SJCRH30 (cell line): ENCODE measurements at regions not wholly inside any gene's neighbourhood (a gene's known extent, or its start where the extent isn't known, plus 50 kb on each side); places are given as distances from the start of the nearest gene placed in this dataset.
"Not testable (repeated sequence)": the region's sequence is repeated elsewhere in the genome, so short reads cannot be mapped to it uniquely, and the experiment has no call there.

Experiments
- DNase-seq, 2 experiments: peaks; one replicate each; pipeline ENCODE4 v3.0.0-alpha.2; 2015 to 2020
- H3K27ac ChIP-seq: fragments of 250-450 bp; sonication (Bioruptor Pico); 2 replicates; pipeline ENCODE4 v1.5.1; 2020; ENCODE audit warnings: mild to moderate bottlenecking, moderate library complexity
- H3K27me3 ChIP-seq: fragments of 250-450 bp; sonication (Bioruptor Pico); 2 replicates; pipeline ENCODE4 v1.5.1; 2020; ENCODE audit warnings: mild to moderate bottlenecking, moderate library complexity
- H3K36me3 ChIP-seq: fragments of 250-450 bp; sonication (Bioruptor Pico); 2 replicates; pipeline ENCODE4 v1.5.1; 2020; ENCODE audit warnings: mild to moderate bottlenecking, moderate library complexity
- H3K4me1 ChIP-seq: fragments of 250-450 bp; sonication (Bioruptor Pico); 2 replicates; pipeline ENCODE4 v1.5.1; 2020; ENCODE audit warnings: mild to moderate bottlenecking, moderate library complexity
- H3K4me3 ChIP-seq: fragments of 250-450 bp; sonication (Bioruptor Pico); 2 replicates; pipeline ENCODE4 v1.5.1; 2020; ENCODE audit warnings: mild to moderate bottlenecking, moderate library complexity
- H3K9me3 ChIP-seq: fragments of 250-450 bp; sonication (Bioruptor Pico); replicated peaks from 2 replicates; pipeline ENCODE4 v1.5.1; 2020; ENCODE audit warnings: mild to moderate bottlenecking, moderate library complexity

DNA sequence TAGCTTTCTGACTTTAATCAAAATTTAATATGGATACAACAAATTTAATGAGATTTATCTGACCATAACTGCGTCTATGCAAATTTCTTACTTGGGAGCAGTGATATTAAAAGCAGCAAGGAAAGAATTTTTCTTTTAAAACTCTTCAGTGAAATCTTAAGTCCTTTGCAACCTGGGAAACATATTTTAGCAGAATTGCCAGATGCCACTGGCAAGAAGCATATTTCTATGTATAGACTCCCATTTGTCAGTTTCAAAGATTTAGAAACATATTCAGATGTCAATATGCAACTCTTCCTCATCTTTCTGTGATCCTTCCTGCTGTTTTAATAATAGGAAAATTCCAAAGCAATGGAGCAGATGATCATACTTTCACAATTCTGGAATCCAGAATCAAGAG lies 911.3 kb downstream of the LUZP2 start:
- no peak for DNase-seq
- 0 out of 2 replicates have a peak, but pooled peaks cover 2% of the 10 kb centered on the region for H3K27me3 ChIP-seq
- no peak overlapping the region for H3K4me3 ChIP-seq
- H3K36me3 ChIP-seq: no peaks in the 10 kb centered on the region
- no peaks in the 10 kb centered on the region for H3K4me1 ChIP-seq
- no peaks in the 10 kb centered on the region for H3K9me3 ChIP-seq
- no peak overlapping the region for H3K27ac ChIP-seq

DNA sequence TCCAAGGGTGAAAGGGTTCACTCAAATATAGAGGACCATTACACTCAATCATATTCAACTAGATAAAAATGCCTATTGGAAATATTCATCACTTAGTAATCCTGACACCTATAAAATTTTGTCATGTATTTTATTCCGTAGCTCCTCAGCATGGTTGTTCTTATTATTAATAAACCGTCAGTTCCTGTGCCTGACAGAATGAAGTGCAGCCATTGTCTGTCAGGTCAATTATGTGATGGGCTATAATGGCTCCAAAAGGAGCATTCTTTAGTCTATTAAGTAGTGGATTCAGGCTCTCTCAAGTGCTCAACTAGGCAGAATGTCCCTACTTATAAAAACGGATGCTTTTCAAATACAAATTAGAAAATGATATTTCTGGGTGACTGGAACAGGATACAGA lies 916.1 kb upstream of the ANO3 start:
- H3K9me3 ChIP-seq: no peaks in the 10 kb centered on the region

DNA sequence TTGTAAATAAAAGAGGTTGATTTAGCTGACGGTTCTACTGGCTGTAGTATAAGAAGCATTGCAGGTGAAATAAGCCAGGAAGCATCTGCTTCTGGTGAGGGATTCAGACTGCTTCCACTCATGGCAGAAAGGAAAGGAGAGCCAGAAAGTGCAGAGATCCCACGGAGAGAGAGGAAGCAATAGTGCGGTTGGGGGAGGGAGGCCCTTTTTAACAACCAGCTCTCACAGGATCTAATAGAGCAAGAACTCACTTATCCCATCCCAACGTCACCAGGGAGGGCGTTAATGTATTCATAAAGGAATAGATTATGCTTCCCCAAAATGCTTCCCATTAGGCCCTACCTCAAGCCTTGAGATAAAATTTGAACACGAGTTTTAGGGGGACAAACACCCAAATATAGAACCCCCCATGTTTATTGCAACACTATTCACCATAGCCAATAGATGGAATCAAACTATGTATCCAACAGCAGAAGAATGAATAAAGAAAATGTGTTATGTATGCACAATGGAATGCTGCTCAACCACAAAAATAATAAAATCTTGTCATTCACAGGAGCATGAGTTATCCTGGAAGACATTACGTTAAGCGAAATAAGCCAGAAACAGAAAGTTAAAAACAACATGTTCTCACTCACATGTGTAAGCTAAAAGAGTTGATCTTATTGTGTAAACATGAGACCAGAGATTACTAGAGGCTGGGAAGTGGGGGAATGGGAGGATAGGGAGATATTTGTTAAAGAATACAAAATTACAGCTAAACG lies 908.3 kb upstream of the ANO3 start:
- peak; percentile 2 to 15 for DNase-seq
- Histone ChIP-seq H3K4me1 (no peaks in the 10 kb centered on the region; the same call in 1 of the 2 replicates), H3K36me3 (no peaks in the 10 kb centered on the region), H3K9me3 (no peaks in the 10 kb centered on the region), H3K27ac (0 out of 2 replicates have a peak overlapping the region, but pooled peaks have one; percentile 13), H3K4me3 (no peak overlapping the region), H3K27me3 (no peaks in the 10 kb centered on the region)

More for the DNA sequence above, 916.1 kb upstream of the ANO3 start:
- H3K36me3 ChIP-seq: no peaks in the 10 kb centered on the region
- H3K27ac ChIP-seq: no peak overlapping the region
- no peaks in the 10 kb centered on the region for H3K4me1 ChIP-seq
- no peak overlapping the region for H3K4me3 ChIP-seq
- H3K27me3 ChIP-seq: 0 out of 2 replicates have a peak, but pooled peaks cover 2% of the 10 kb centered on the region
- no peak for DNase-seq

DNA sequence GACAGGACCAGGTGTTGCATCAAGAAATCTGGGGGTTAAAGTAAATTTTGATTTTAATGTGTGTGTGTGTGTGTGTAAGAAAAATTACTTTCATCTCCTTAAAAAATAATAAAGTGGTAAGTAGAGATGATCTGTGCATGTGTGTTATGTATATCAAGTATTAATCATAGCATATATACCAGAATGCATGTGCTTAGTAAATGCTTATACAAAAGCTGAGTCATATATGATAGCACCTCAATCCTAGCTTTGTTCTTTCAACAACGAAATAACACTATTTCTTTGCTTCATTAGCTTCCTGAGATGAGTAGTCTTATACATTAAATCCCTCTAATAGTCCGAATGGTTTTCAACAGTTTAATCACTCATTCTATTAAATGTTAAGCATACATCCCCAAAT lies 899.6 kb upstream of the ANO3 start:
- Histone ChIP-seq H3K4me3 (no peak overlapping the region), H3K27ac (no peak overlapping the region), H3K4me1 (no peaks in the 10 kb centered on the region), H3K27me3 (no peaks in the 10 kb centered on the region), H3K36me3 (no peaks in the 10 kb centered on the region), H3K9me3 (no peaks in the 10 kb centered on the region)
- no peak for DNase-seq

DNA sequence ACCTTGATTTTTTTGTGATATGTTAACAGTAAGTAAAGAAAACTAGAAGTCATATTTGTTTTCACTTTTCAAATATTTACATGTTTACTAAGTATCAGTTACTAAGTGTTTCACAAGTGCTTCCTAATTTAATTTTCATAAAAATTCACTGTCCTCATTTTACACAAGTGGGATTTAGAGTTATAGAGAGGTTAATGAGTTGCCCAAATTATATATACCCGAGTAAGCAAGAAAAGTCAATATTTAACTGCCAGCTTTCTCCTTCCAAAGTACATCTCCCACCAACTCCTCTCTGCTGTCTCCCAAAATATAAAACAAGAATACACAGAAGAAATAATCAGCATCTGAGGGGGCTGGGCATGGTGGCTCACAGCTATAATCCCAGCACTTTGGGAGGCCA lies 896.7 kb upstream of the ANO3 start:
- H3K4me3 ChIP-seq: no peak overlapping the region
- no peak for DNase-seq
- H3K36me3 ChIP-seq: no peaks in the 10 kb centered on the region
- no peaks in the 10 kb centered on the region for H3K9me3 ChIP-seq
- no peaks in the 10 kb centered on the region for H3K4me1 ChIP-seq
- no peaks in the 10 kb centered on the region for H3K27me3 ChIP-seq
- H3K27ac ChIP-seq: no peak overlapping the region

DNA sequence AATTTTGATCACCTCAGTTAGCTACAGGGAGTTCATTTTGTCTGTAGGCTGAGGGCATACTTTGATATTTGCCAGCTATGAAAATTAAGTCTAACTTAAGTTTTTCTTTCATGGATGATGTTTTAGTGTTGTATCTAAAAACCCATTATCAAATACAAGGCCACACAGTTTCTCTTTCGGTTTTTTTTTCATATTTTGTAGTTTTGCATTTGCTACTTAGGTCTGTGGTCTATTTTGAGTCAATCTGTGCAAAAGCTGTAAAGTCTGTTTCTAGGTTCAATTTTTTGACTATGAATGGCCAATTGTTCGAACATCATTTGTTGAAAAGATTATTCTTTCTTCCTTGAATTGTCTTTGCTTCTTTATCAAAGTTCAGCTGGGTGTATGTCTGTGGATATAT lies 895.6 kb upstream of the ANO3 start:
- DNase-seq: no peak
- H3K36me3 ChIP-seq: no peaks in the 10 kb centered on the region
- H3K4me1 ChIP-seq: no peaks in the 10 kb centered on the region
- H3K27me3 ChIP-seq: no peaks in the 10 kb centered on the region
- H3K9me3 ChIP-seq: no peaks in the 10 kb centered on the region
- H3K4me3 ChIP-seq: no peak overlapping the region
- no peak overlapping the region for H3K27ac ChIP-seq

DNA sequence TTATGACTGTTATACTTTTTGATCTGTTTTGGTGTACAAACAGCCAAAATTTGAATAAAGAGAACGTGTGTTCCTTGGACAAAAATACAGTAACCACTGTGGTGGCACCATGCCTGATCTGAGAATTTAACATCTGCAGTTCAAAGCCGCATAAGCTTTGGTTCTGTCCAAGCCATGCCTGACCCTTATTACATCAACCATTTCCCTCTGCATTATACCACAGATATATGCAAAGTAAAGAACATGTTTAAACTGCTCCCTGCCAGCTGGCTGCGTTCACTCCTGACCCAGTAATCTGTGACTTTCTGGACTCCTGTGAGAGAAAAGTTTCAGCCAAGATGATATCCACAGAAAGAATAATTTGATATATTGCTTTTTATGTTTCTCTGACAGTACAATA lies 890.5 kb upstream of the ANO3 start:
- no peaks in the 10 kb centered on the region for H3K36me3 ChIP-seq
- H3K27me3 ChIP-seq: no peaks in the 10 kb centered on the region
- no peak for DNase-seq
- no peak overlapping the region for H3K4me3 ChIP-seq
- no peak overlapping the region for H3K27ac ChIP-seq
- H3K4me1 ChIP-seq: no peaks in the 10 kb centered on the region
- no peaks in the 10 kb centered on the region for H3K9me3 ChIP-seq

DNA sequence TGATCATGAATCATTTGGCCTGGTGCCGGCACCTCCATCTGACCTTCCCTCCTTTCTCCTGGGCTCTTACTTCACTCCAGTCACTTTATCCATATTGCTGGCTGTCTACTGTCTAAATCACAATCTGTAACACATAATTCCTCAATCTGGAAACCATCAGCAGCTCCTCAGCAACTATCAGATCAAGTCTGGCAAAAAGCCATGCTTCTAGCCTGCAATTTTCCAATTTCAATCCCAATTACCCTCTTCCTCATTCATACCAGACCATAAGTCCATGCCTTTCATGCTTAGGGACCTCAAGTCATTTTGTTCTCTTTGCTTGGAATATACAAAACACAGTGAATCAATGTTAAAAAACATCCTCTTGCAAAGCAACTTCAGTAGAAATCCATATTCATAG lies 882.8 kb upstream of the ANO3 start:
- no peak overlapping the region for H3K27ac ChIP-seq
- H3K9me3 ChIP-seq: no peaks in the 10 kb centered on the region
- no peaks in the 10 kb centered on the region for H3K27me3 ChIP-seq
- H3K4me3 ChIP-seq: no peak overlapping the region
- H3K36me3 ChIP-seq: no peaks in the 10 kb centered on the region
- DNase-seq: no peak
- no peaks in the 10 kb centered on the region for H3K4me1 ChIP-seq

DNA sequence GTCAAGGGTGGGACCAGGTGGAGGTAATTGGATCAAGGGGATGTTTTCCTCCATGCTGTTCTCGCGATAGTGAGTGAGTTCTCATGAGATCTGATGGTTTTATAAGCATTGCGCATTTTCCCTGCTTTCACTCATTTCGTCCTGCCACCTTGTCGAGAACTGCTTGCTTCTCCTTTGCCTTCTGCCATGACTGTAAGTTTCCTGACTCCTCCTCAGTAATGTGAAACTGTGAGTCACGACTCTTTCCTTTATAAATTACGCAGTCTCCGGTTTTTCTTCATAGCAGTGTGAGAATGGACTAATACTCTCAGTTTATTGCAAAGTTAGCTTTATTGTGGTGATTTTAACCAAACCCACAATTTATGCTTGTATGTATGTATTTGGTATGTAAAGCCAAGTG lies 878.5 kb upstream of the ANO3 start:
- DNase-seq: no peak

DNA sequence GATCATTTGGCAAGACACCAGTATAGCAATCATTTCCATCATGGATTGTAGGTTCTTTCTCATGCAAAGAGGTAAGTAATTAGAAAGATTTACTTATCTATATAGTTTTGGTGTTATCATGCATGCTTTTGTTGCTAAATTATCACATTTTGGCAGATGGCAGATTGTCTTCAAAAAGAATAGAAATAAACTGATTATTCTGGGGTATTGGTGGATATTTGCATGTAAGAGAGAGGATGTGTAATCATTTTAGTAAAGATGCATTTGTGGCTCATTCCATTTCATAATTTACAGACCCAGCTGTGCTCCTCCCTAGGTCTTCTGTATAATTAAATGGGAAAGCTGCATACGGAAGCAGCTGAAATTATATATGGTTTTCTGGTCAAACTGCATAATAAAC lies 875.7 kb upstream of the ANO3 start:
- no peak for DNase-seq
- H3K4me3 ChIP-seq: no peak overlapping the region
- no peaks in the 10 kb centered on the region for H3K4me1 ChIP-seq
- no peaks in the 10 kb centered on the region for H3K9me3 ChIP-seq
- H3K27ac ChIP-seq: no peak overlapping the region
- H3K36me3 ChIP-seq: no peaks in the 10 kb centered on the region
- H3K27me3 ChIP-seq: no peaks in the 10 kb centered on the region

More for the DNA sequence above, 878.5 kb upstream of the ANO3 start:
- no peaks in the 10 kb centered on the region for H3K4me1 ChIP-seq
- no peak overlapping the region for H3K27ac ChIP-seq
- no peak overlapping the region for H3K4me3 ChIP-seq
- H3K27me3 ChIP-seq: no peaks in the 10 kb centered on the region
- no peaks in the 10 kb centered on the region for H3K9me3 ChIP-seq
- no peaks in the 10 kb centered on the region for H3K36me3 ChIP-seq

DNA sequence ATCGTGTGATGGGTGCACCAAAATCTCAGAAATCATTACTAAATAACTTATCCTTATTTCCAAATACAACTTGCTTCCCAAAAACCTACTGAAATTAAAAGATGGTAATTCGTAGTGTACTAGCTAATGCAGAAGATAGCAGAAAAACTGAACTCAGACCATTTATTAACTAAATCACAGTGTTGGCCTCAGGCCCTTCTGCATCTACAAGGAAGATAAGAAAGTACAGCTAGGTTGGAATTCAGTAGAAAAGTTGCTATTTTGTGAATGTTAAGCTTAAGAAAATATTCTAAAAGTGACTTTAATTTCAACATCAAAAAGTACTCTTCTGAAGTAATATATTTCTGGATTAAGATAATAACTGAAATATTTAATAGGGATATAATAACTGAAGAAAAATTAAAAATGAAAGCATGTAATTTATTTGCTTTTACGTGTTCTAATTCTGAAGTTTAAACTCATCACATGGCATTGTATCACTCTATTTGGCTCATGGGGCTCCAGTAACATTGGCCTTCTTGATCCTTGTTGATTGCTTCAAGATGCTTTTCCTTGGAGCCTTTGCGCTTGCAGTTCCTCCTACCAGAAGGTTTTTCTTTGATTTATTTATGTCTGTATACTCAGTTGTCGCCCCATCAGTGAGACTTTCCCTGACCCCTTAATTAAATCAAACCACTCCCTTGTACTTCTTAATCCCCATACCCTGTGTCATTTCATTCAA lies 847.9 kb upstream of the ANO3 start:
- no peak overlapping the region for H3K4me3 ChIP-seq

DNA sequence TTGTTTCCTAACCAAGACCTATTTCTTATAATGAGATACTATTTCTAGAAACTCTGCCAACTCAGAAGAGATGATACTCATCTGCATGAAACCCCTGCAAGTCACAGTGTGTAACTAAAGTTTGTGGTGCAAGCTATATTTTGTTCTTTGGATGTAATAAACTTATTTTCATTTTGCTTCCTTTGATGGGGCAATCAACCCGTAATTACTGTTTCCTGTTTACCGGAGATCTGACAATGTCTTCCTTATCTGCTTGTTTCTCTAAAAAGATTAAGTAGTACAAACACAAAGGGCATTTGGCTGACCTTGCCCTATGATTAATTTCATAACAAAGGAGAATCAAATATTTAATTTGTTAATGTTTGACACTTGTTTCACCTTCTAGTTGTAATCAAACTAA lies 846.6 kb upstream of the ANO3 start:
- Histone ChIP-seq H3K36me3 (no peaks in the 10 kb centered on the region), H3K9me3 (no peaks in the 10 kb centered on the region), H3K27me3 (peaks cover 5% of the 10 kb centered on the region; the same call in 1 of the 2 replicates), H3K27ac (no peak overlapping the region), H3K4me3 (no peak overlapping the region), H3K4me1 (no peaks in the 10 kb centered on the region)
- no peak for DNase-seq

More for the DNA sequence above, 847.9 kb upstream of the ANO3 start:
- Histone ChIP-seq H3K36me3 (no peaks in the 10 kb centered on the region), H3K9me3 (no peaks in the 10 kb centered on the region), H3K27ac (no peak overlapping the region), H3K4me1 (no peaks in the 10 kb centered on the region), H3K27me3 (peaks cover 5% of the 10 kb centered on the region; the same call in 1 of the 2 replicates)
- DNase-seq: no peak

DNA sequence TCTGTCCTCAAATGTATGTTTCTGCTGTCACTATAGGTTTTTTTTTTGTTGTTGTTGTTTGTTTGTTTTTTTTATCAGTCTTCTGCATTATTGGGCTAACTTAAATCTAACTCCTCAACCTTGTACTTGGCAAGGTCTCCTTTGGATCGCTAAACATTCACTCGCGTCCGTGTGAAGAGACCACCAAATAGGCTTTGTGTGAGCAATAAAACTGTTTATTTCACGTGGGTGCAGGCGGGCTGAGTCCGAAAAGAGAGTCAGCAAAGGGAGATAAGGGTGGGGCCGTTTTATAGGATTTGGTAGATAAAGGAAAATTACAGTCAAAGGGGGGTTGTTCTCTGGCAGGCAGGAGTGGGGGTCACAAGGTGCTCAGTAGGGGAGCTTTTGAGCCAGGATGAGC lies 845.6 kb upstream of the ANO3 start:
- H3K27me3 ChIP-seq, H3K4me1 ChIP-seq, H3K27ac ChIP-seq, H3K36me3 ChIP-seq, H3K9me3 ChIP-seq, DNase-seq, H3K4me3 ChIP-seq: not testable (repeated sequence)

DNA sequence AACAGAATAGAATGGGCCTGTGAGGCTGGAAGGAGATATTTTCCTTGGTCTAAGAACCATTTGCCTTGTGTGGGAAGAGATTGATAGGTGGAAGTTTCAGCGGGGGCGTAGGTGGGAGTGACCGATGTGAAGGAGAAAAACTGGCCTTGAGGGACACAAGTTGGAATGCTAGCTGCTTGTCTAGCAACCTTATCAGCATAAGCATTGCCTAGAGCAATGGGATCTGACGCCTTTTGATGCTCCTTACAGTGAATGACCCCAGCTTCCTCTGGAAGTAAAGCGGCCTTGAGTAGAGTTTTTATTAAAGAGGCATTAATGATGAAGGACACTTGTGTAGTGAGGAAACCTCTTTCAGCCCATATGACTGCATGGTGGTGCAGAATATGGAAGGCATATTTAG lies 843.8 kb upstream of the ANO3 start:
- DNase-seq, H3K36me3 ChIP-seq, H3K9me3 ChIP-seq, H3K27ac ChIP-seq, H3K4me3 ChIP-seq, H3K4me1 ChIP-seq, H3K27me3 ChIP-seq: not testable (repeated sequence)

DNA sequence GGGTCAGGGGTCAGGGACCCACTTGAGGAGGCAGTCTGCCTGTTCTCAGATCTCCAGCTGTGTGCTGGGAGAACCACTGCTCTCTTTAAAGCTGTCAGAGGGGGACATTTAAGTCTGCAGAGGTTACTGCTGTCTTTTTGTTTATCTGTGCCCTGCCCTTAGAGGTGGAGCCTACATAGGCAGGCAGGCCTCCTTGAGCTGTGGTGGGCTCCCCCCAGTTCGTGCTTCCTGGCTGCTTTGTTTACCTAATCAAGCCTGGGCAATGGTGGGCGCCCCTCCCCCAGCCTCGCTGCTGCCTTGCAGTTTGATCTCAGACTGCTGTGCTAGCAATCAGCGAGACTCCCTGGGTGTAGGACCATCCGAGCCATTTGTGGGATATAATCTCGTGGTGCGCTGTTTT lies 830.5 kb upstream of the ANO3 start:
- not testable (repeated sequence) for H3K9me3 ChIP-seq, H3K4me1 ChIP-seq

More for the DNA sequence above, 830.5 kb upstream of the ANO3 start:
- not testable (repeated sequence) for H3K27me3 ChIP-seq, H3K36me3 ChIP-seq, DNase-seq, H3K27ac ChIP-seq
- peak overlapping the region; percentile 20; the same call in 1 of the 2 replicates for H3K4me3 ChIP-seq
